ENCODE measurements at regions not wholly inside any gene's neighbourhood (a gene's known extent, or its start where the extent isn't known, plus 50 kb on each side); places are given as distances from the start of the nearest gene placed in this dataset.

DNA sequence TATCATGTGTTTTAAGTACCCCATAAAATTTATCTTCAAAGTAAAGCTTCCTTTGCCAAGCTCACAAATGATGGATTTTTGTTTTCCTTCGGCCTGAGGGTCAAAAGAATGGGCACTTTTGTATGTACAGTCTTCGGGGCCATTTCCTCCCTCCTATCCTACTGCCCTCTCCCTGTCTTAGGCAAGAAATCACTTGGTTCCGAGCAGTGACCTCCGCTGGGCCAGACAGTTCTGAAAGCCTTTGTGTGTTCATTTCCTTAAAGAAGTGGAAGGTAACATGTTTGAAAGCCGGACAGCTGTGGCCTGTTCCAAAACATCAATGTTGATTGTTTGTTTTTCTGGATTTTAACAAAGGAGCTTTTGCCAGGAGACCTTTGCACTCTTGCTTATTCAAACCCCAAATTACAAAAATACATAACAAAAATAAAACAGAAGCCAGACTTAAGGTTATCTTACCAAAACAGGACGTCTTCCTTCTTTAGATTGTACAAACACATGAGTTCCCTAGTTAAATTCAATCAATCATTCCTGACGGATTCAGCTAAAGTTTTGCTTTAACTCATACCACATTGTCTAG lies 110.6 kb upstream of the LIMCH1 start:
- no peak for DNase-seq (ENCODE audit: low spot score)

DNA sequence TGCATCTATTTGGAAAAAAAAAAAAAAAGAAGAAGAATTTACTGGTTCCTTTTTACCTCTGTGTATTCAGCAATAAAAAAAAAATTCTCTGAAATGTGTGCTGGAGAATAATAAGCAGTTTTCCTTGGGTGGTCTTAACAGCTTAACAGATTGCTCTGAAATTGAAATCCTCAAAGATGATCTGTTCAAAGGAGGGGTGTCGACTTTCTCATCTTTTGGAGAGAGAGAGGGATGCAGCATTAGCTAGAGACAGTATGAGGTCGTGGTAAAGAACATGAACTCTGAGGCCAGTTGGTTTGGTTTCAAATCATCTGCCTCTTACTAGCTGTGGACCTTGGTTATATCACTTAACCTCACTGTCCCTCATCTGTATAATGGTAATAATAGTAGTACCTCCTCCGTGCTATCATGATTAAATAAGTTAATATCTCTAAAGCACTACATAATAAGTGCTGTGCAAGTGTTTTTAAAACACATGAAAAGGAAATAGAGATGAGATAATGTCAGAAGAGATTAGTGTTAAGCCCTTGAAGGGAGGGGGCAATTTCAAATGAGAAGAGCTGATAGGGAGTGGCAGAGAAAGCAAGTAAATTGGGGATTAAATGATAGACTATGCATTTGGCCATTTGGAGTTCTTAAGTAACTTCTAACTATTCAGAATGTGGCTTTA lies 109.9 kb upstream of the LIMCH1 start:
- no peak for DNase-seq (ENCODE audit: low spot score)

DNA sequence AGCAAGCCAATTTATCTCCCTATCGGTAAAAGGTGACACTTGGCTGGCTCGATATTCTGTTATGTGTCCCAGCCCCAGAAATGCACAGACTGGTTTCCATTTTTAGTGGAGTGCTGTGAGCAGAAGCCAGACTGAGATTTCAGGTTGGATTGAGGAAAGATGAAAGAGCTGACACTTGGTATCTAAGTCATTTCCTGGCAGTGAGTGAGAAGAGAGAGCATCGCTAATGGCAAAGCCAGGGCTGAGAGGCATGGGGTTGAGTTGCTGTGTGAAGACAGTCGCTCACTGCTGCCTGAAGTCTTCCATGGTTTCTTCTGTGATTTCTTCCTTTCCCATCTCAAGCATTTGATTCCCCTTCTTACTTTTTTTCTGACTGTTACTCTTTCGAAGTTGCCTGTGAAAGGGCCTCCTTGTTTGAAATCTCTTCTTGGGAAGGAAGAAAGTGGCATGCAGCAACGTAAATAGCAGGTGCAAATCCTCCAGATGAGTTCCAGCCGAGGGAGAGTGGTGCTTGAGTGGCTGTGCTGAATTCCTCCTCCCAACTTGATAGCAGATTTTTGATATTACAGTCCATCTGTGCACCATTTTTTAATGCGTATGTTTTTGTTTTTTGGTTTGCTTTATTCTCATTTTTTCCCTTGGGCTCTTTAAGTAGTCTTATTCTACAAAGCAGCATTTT lies 109.2 kb upstream of the LIMCH1 start:
- DNase-seq (ENCODE audit: low spot score), result no peak

DNA sequence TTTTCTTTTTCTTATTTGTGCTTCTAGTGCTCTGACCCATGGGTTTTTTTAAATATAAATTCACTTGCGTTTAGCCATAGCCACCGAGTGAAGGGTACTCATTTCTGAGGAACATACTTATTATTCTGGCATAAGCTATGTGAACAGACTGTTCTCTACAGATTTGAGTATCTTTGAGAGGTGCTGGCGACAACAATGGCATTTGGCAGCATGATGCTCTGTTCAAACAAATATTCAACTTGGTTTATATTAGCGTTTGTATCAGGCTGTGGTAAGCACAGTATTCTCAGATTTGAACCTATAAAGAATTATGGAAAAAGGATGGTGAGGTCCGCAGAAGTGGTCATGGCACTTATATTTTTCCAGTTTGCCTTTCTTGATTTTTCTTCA lies 108.7 kb upstream of the LIMCH1 start:
- no peak for DNase-seq (ENCODE audit: low spot score)

DNA sequence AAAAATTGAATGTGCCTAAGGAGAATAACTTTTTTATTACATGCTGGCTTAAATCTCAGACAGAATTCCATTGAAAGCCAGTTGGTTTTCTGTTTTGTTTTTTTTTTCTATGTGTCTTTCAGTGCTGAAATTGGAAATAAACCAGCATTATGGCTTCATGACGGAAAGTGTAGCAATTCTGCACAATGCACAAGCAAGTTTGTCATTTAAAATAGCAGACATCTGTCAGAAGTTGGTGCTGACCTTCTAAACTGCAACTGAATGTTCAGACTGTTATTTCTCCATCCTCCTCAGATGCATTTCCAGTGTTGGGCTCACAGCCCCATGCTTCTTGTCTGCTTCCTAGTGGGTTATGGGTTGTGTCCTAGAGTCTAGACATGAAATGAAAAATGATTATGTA lies 107.2 kb upstream of the LIMCH1 start:
- DNase-seq (ENCODE audit: low spot score), result no peak

DNA sequence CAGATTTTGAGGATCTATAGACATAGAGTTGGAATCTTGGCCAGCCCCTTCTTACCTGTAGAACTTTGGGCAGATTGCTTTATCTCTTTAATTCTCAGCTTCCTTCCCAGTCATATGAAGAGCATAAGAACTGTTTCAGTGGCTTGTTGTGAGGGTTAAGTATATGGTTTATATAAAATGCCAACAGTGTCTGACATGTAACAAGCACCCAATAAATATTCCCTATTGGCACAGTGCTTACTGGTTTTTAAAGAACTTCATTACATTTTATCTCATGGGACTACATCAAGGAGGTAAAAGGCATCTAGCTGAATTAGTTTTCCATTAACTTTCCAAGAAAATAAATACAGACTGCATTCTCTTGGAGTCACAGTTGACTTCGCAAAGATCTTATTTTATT lies 106.7 kb upstream of the LIMCH1 start:
- DNase-seq (ENCODE audit: low spot score), result no peak

DNA sequence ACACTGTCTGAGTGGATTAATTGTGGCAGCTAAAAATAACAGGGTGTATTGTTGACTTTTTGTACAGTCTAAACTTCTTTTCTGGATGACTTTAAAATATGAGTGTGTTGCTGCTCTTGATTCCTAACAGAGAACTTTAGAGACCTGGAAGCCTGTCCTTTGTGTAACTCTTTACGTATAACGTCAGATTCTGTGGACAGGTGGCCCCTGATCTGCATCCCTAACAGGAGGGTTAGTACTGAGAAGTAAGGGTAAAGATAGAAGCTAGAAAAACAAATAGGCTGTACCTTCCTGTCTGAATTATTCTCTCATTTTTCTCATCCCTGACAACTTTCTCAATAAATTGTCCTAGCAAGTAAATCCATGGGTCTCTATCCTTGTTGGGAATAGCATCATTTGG lies 105.7 kb upstream of the LIMCH1 start:
- DNase-seq (ENCODE audit: low spot score), result no peak

DNA sequence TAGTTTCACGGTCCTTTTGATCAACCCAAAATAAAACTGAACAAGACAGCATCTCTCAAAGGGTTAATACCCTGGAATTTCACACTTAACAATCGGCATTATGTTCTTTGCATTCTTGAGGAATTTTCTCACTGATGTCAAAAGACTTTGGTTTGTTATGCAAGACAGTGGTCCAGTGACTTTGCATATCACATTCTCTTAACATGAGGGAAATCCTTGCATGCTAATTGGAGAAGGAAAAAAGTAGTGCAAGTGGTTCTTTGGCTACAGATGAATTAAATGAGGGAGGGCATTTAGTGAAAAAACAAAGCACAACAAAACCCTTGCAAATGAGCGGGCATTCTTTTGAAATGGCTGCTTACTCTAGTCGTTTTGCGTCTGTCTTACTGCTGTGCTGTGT lies 105.1 kb upstream of the LIMCH1 start:
- DNase-seq (ENCODE audit: low spot score), result no peak

DNA sequence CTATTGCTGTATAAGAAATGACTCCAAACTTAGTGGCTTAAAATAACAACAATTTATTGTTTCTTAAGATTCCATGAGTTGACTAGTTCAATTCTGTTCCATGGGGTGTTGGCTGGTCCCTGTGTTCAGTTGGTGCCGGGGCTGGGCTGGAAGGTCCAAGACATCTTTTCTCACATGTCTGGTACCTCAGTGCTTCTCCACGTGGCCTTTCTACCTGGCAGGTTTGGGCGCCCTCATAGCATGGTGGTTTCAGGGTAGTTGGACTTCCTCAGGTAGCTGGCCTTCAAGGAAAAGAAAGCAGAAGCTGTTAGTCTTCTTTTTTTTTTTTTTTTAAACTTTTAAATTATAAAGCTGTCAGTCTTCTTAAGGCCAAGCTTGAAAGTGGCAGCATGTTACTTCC lies 104.6 kb upstream of the LIMCH1 start:
- DNase-seq (ENCODE audit: low spot score), result no peak

GRCh38 chr4:41435510-41435909 lies 102.4 kb upstream of the LIMCH1 start:
- no peak for DNase-seq (ENCODE audit: low spot score)

- DNase-seq (ENCODE audit: low spot score), result no peak
Observed at GRCh38 chr4:41436419-41436818, 101.5 kb upstream of the LIMCH1 start.

DNA sequence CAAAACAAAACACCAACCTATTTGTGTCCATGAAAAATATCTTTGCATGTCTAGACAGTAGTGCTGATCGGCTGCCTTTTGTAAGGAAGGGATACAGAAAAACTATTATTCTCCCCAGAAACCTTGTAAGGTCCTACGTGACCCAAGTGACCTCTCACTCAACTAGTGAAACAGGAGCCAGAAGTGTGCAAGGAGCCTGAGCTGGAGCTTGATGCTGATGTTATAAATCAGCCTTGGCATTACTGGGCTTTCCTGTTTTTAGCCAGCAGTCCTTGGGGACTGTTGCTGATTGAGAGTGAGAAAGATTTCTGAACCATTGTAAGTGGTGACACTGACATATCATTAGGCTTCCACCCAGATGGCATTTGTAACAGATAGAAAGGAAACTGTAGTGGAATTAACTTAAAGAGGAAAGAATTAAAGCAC lies 100.8 kb upstream of the LIMCH1 start:
- peak; percentile 18 for DNase-seq (ENCODE audit: low spot score)

DNA sequence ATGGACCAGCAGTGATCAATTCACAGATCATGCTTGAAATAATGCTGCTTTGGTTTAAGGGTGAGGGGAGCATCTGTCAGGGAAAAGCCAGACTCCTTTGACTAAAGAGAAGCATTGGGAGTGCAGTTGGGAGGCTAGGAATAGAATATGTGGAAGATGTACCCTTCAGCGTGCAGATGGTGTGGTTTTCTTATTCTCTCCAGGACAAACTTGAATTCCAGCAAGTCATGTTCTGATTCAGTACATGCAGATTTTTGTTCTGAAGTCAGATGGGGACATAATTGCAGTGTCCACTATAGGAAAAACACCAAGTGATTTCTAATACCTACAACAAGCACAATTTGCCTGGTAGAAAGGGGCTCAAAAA lies 99.0 kb upstream of the LIMCH1 start:
- no peak for DNase-seq (ENCODE audit: low spot score)

- peak; percentile 28 for DNase-seq (ENCODE audit: low spot score)
Observed at GRCh38 chr4:41442810-41443209, 95.1 kb upstream of the LIMCH1 start.

DNA sequence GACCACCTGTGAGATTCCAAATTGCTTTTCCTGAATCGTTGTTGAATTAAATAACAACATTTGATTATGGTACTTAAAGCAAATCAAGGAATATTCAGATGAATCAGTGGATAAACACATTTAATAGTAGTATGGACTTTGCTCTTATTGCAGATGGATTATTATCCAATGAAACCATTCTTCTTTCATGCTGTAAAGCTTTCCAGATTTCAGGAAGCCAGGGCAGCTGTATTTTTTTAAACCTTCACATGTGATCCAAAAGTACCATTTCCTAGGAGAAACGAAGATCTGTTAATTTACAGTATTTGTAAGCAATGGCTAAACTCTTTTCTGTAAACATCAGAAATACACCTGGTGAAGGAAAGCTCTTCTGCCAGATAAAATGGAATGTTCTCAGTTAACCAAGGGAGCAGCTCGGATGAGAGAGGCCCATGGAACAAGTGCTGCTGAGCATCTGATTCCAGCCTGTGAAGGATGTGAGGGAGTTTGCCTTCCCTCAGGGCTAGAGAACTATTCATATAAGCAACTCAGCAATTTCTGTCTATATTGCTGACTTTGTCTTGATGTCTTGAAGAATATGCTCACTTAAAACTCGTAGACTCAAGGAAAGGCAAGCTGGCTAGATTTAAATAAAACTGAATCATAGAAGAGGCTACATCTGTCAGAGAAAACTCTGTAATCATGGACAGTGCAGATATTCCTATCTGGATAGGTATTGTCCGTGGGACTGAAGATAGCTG lies 94.4 kb upstream of the LIMCH1 start:
- DNase-seq (ENCODE audit: low spot score), result peak; percentile 30

- no peak for DNase-seq (ENCODE audit: low spot score)
Observed at GRCh38 chr4:41446391-41446790, 91.6 kb upstream of the LIMCH1 start.

GRCh38 chr4:41446981-41447725 lies 90.8 kb upstream of the LIMCH1 start:
- DNase-seq (ENCODE audit: low spot score), result no peak

GRCh38 chr4:41448934-41449333 lies 89.0 kb upstream of the LIMCH1 start:
- DNase-seq (ENCODE audit: low spot score), result no peak

DNA sequence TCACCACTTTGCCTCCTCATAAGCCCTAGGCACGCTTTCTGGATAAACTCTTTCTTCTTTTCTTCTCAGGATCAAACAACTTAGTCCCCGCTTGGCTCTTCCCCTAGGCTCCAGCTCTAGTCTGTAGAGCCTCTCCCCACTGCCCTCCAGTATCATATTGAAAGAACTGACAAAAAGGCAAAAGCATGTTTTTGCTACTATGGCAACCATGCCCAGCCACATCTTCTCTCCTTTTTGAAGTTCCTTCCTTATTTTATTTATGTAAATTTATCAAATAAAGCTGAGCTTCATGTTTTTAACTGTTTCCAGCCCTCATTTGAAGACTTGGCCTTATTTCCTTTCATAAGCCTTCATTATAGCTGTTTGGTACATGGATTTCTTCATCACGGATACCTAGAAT lies 86.0 kb upstream of the LIMCH1 start:
- DNase-seq (ENCODE audit: low spot score), result no peak

DNA sequence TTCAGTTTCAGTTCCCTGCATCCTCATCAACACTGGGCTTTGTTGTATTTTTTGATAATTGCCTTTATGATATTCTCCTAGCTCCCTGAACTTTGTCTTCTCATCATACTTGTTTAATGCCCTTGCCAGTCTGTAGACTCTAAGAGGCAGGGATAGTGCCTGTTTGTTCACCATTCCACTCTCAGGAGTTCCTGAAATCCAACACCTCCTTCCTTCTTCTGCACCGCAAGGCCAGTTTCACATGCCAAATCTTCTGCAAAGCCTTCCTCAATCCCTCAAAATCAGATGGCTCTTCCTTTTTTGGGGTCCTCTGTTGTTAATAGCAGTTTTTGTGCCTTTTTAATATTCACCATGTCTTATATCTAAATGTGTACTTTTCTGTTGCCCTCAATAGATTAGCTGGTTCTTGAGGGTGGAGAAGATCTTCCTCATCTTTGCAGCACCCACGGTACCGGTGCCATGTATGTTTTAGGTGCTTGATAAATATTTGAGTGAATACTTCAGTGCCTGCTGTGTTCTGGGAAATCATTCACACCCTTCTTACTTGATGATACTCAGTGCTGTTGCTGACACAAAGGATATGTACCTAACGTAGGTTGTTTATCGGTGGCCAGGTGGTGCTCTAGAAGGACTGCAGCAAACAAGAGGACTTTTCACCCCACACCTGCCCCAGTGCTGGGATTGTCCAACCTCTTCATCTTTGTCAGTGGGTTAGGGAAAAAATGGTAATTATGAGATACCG lies 85.3 kb upstream of the LIMCH1 start:
- no peak for DNase-seq (ENCODE audit: low spot score)

DNA sequence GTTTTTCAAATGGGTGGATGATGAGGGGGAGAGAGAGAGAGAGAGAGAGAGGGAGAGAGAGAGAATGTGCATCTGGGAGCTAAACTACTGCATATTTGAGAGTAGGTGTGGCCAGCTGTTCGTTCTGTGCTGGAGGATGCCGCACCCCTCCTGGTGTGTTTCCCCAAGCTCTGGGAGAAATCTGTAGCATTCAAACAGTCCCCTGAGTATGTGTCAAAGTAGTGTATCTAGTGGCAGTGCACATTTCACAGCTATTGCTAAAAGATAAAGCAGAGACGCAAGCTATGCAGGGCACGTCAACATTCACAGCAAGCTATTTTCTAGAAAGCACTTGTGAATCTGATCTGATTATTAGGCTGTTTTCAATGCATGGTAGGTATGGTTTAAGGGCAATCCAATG lies 83.5 kb upstream of the LIMCH1 start:
- DNase-seq (ENCODE audit: low spot score), result no peak
